Ramos (cell line): ENCODE measurements at regions not wholly inside any gene's neighbourhood (a gene's known extent, or its start where the extent isn't known, plus 50 kb on each side); places are given as distances from the start of the nearest gene placed in this dataset.

ENCODE experiments used
- in situ Hi-C: fragments of 300-500 bp; cut with MboI; formaldehyde crosslinking; loops from one replicate; pipeline ENCODE4 v1.14.3; 2022; ENCODE audit warnings: low sequenced_read_pairs; ENCODE audit not compliant: unreplicated experiment

GRCh38 chr5:103434057-103434456 is 128.5 kb downstream of the NUDT12 start:
- in situ Hi-C loops, result no loop called here

GRCh38 chr5:103433211-103433610 is 129.4 kb downstream of the NUDT12 start:
- in situ Hi-C loops, result no loop called here

- in situ Hi-C loops, result no loop called here
Measured at GRCh38 chr5:103428923-103429322, 133.7 kb downstream of the NUDT12 start.

GRCh38 chr5:103428411-103428871 is 134.1 kb downstream of the NUDT12 start:
- in situ Hi-C loops, result no loop called here

GRCh38 chr5:103427326-103427725 is 135.3 kb downstream of the NUDT12 start:
- in situ Hi-C loops, result no loop called here

- in situ Hi-C loops, result no loop called here
Measured at GRCh38 chr5:103425686-103426454, 136.7 kb downstream of the NUDT12 start.

GRCh38 chr5:103424453-103425205 is 138.0 kb downstream of the NUDT12 start:
- in situ Hi-C loops, result no loop called here

- in situ Hi-C loops, result no loop called here
Measured at GRCh38 chr5:103424026-103424425, 138.6 kb downstream of the NUDT12 start.

GRCh38 chr5:103422756-103423155 is 139.8 kb downstream of the NUDT12 start:
- in situ Hi-C loops, result no loop called here

- in situ Hi-C loops, result no loop called here
Measured at GRCh38 chr5:103414604-103415003, 148.0 kb downstream of the NUDT12 start.

- in situ Hi-C loops, result no loop called here
Measured at GRCh38 chr5:103411711-103412110, 150.9 kb downstream of the NUDT12 start.

GRCh38 chr5:103410172-103410571 is 151.6 kb downstream of the MACIR start:
- in situ Hi-C loops, result no loop called here

- in situ Hi-C loops, result no loop called here
Measured at GRCh38 chr5:103409013-103409670, 150.6 kb downstream of the MACIR start.

GRCh38 chr5:103408408-103408807 is 149.8 kb downstream of the MACIR start:
- in situ Hi-C loops, result no loop called here

GRCh38 chr5:103407402-103407801 is 148.8 kb downstream of the MACIR start:
- in situ Hi-C loops, result no loop called here

GRCh38 chr5:103404483-103404882 is 145.9 kb downstream of the MACIR start:
- in situ Hi-C loops, result no loop called here

GRCh38 chr5:103402851-103403250 is 144.3 kb downstream of the MACIR start:
- in situ Hi-C loops, result no loop called here

- in situ Hi-C loops, result no loop called here
Measured at GRCh38 chr5:103397739-103398581, 139.4 kb downstream of the MACIR start.

- in situ Hi-C loops, result no loop called here
Measured at GRCh38 chr5:103394676-103395075, 136.1 kb downstream of the MACIR start.

GRCh38 chr5:103393101-103393754 is 134.7 kb downstream of the MACIR start:
- in situ Hi-C loops, result no loop called here
